ENCODE measurements at regions not wholly inside any gene's neighbourhood (a gene's known extent, or its start where the extent isn't known, plus 50 kb on each side); places are given as distances from the start of the nearest gene placed in this dataset.

GRCh38 chr14:61191733-61192132 lies 89.4 kb downstream of the TMEM30B start:
- DNase-seq: no peak

- DNase-seq: no peak
Measured at GRCh38 chr14:61190341-61190740, 90.8 kb downstream of the TMEM30B start.

GRCh38 chr14:61188978-61189808 lies 91.9 kb downstream of the TMEM30B start:
- peak in 1 of 2 donors; percentile 14 for DNase-seq

- no peak for DNase-seq
Measured at GRCh38 chr14:61188196-61188595, 92.9 kb downstream of the TMEM30B start.

GRCh38 chr14:61187196-61187905 lies 93.8 kb downstream of the TMEM30B start:
- DNase-seq: no peak

- no peak for DNase-seq
Measured at GRCh38 chr14:61186341-61187195, 94.6 kb downstream of the TMEM30B start.

- DNase-seq: no peak
Measured at GRCh38 chr14:61185534-61185933, 95.6 kb downstream of the TMEM30B start.

GRCh38 chr14:61184112-61184511 lies 97.0 kb downstream of the TMEM30B start:
- no peak for DNase-seq

- no peak for DNase-seq
Measured at GRCh38 chr14:61183196-61183885, 97.8 kb downstream of the TMEM30B start.

GRCh38 chr14:61179796-61180398 lies 101.2 kb downstream of the TMEM30B start:
- DNase-seq: no peak

GRCh38 chr14:61179061-61179690 lies 102.0 kb downstream of the TMEM30B start:
- no peak for DNase-seq

GRCh38 chr14:61178226-61179060 lies 102.7 kb downstream of the TMEM30B start:
- no peak for DNase-seq

GRCh38 chr14:61177279-61178225 lies 103.6 kb downstream of the TMEM30B start:
- DNase-seq: no peak

- no peak for DNase-seq
Measured at GRCh38 chr14:61176686-61177085, 104.5 kb downstream of the TMEM30B start.

GRCh38 chr14:61174987-61175386 lies 106.2 kb downstream of the TMEM30B start:
- DNase-seq: no peak

GRCh38 chr14:61174441-61174891 lies 106.7 kb downstream of the TMEM30B start:
- DNase-seq: no peak

- no peak for DNase-seq
Measured at GRCh38 chr14:61171727-61172126, 109.4 kb downstream of the TMEM30B start.

GRCh38 chr14:61168141-61168540 lies 113.0 kb downstream of the TMEM30B start:
- DNase-seq: no peak

GRCh38 chr14:61167642-61168041 lies 113.5 kb downstream of the TMEM30B start:
- DNase-seq: no peak
